GM19239 (cell line): ENCODE measurements at regions not wholly inside any gene's neighbourhood (a gene's known extent, or its start where the extent isn't known, plus 50 kb on each side); places are given as distances from the start of the nearest gene placed in this dataset.

Source experiments
- DNase-seq: peaks from one replicate; pipeline ENCODE4 v3.0.0; 2011; ENCODE audit warnings: low spot score; ENCODE audit not compliant: insufficient read length
- FAIRE-seq: peaks from 2 replicates; lab custom pipeline; 2011; peaks lifted over from hg19 to GRCh38; lab: Jason Lieb, UNC

DNA sequence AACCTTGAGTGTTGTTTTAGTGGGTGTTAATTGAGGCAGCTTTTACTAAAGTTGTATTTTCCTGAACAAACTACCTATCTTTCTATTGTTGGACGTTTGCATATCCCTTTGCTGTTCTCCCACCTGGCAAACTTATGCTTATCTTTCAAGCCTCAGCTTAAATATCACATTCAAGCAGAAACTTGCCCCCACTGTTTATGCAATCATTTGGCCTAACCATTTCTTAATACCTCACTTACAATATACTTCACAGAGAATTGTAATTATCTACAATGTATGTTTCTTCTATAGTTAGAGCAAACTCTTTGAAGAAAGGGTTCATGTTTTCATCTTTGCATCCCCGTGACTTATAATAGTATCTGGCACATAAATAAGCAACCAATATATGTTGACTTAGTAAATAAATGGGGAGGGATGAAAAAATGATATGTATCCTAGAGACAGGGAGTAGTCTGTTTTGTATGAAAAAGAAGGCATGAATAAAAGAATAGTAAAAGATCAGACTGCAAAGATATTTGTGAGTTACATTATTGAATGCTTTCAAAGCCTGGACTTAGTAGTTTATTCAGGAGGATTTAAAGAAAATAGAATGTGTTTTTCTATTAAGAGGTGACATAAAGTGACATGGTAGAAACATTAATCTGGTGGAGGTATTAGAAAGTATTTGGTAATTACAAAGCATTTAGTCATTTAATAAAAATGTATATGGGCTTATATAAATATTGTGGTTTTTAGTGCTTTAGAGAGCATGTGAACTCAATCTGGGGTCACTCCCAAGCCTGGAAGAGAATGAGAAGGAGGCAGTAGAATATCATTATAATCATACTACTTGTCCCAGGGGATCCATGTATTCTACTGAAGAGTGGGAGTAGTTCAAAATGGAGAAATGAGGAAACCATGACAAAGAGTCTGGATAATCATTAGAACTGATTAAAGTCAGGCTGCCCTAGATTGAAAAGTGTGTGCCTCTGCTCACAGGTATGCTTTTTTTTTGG, 60.0 kb upstream of the DCBLD2 start:
- FAIRE-seq (no peak), DNase-seq (no peak)

DNA sequence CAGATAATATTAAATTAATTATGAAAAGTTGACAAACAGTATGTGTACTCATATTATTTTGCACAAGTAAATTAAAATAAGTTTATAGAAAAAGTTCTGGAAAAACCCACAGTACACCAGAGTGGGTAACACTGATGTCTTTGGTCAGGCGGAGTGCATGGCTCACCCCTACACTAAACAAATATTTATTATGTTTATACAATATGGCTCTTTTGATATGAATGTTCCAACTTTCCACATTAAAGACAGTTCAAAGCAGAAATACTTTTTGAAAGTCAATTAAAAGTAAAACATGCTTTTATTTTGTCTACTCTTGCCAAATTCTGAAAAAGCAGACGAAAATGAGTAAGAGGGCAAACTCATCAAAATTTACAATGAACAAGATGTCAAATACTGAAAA, 56.2 kb upstream of the DCBLD2 start:
- FAIRE-seq, result no peak

DNA sequence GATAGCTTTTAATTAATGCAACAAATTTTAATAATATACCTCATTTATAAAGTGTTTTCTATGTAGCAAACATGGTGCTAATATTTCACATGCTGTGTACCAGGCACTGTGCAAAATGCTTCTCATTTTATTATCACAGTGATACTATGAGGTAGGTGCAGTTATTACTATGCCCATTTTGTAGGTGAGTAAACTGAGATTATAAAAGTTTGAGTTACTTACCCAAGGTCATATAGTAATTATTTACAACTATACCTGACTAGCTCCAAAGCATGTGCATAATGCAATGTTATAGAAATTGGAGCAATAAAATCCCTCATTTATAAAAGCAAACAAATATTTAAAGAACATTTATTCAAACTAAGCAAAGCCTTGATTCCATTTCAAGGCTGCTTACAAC, 54.5 kb upstream of the DCBLD2 start:
- no peak for FAIRE-seq

More for the DNA sequence above, 56.2 kb upstream of the DCBLD2 start:
- DNase-seq, result no peak

DNA sequence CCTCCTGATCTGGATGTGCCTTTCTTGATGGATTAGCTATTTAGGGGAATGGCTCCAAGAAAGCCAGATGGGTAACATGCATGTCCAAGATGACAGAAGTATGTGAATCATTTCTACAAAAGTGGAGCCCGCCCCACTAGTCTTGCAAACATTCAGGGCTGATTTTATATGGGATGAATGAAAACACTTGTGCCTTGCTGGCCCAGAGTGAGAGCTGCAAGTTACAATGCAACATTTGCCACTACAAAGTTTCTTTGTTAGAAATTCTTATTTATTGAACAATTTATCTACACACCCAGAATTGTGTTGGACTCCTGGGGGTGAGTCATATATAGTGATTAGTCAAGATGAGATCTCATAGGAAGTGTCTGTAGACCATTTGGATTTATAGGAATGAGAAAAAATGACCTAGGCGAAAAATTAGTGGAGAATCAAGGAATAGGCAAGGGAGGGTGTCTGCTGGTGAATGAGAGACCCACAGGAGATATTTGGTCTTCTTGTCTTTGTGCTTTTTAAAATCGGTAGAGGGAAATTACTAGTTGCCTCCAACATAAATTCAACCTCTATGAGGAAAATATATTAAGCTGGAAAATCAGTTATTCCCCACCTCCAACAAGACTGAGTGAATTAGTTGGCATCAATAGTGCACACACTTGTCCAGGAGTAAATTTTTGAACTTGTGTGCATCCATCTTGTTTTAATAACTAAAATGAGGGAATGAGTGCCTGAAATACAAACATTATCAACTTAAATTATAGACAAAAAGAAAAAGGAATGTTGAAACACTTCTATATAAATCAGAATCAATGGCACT, 53.5 kb upstream of the DCBLD2 start:
- FAIRE-seq (no peak), DNase-seq (no peak)

More for the DNA sequence above, 54.5 kb upstream of the DCBLD2 start:
- DNase-seq, result no peak

DNA sequence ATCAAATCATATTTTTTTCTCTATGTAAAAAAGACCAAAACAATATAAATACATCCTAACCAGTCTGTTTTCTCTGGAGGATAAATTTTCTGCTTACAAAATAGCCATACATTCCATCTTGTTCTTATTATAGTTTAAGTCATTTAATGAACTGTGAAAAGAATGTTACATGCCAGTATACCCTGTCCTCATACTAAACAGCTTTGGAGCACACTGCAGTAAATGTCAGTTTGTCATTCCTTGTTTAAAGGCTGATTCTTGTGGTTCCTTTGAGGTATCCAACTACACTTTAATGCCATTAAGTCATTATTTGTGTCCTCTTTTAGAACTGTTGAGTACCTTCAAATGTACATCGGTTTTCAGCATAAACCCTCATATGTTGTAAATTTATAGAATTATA, 52.7 kb upstream of the DCBLD2 start:
- FAIRE-seq (no peak), DNase-seq (no peak)

DNA sequence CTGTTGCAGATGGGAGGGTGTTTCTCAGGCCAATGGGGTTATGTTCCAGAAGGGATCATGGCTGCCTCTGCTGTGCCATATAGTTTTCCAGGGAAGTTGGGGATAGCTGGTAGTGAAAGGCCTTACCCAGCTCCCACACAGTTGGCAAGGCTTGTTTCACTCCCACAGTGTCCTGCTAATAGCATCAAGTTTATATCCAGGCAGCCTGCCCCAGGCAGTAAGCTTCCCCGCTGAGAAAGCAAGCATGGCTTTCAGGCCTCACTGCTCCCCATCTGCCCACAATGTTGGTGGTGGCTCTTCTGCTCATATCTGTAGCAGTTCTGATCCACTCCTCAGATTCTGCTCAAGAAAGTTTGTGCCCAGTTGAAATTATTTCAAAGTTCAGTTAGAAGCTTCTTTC, 50.9 kb upstream of the DCBLD2 start:
- DNase-seq (no peak), FAIRE-seq (no peak)
